GM12878 (cell line): ENCODE measurements at regions not wholly inside any gene's neighbourhood (a gene's known extent, or its start where the extent isn't known, plus 50 kb on each side); places are given as distances from the start of the nearest gene placed in this dataset.

Source experiments
- ATAC-seq: fragments of 200-7000 bp; cut with Tn5 transposase; 3 replicates; pipeline ENCODE4 v1.9.1; 2020; ENCODE audit warnings: mild to moderate bottlenecking, moderate library complexity
- BruUV-seq: library from RNA; stranded (reverse); fragments of 400-500 nt; replicated peaks from 2 replicates; lab custom pipeline; 2021; lab: Mats Ljungman, UMichigan
- CTCF ChIA-PET: fragments of 300-600 bp; sonication (Branson Sonifier 250); formaldehyde crosslinking; extraction: SDS; loops from one replicate; lab custom pipeline; 2021; ENCODE audit warnings: inconsistent platforms; lab: Yijun Ruan, JAX
- POLR2A ChIA-PET: fragments of 350-600 bp; formaldehyde crosslinking; extraction: SDS; loops from one replicate; lab custom pipeline; 2021; ENCODE audit warnings: inconsistent platforms; lab: Charles Lee
- RAD21 ChIA-PET: fragments of 300-600 bp; sonication (Branson Sonifier 250); formaldehyde crosslinking; loops from one replicate; lab custom pipeline; 2023; ENCODE audit warnings: antibody characterized with exemption; ENCODE audit not compliant: unreplicated experiment; lab: Charles Lee
- SMC1A ChIA-PET: fragments of 300-600 bp; sonication (Branson Sonifier 250); formaldehyde crosslinking; loops from one replicate; lab custom pipeline; 2023; ENCODE audit not compliant: unreplicated experiment, uncharacterized antibody; lab: Charles Lee
- DNase-seq: peaks from one replicate; pipeline ENCODE4 v3.0.0-alpha.2; 2011; ENCODE audit warnings: low read depth, low spot score
- FAIRE-seq: peaks from 3 replicates; lab custom pipeline; 2011; peaks lifted over from hg19 to GRCh38; lab: Jason Lieb, UNC
- H2AFZ ChIP-seq: 2 replicates; pipeline ENCODE4 v1.6.0; 2011; ENCODE audit warnings: low read depth, low read length, control low read depth; ENCODE audit not compliant: control insufficient read depth
- H3K27ac ChIP-seq: 2 replicates; pipeline ENCODE4 v1.5.1; 2011; ENCODE audit warnings: control low read depth; ENCODE audit not compliant: control insufficient read depth, insufficient read depth
- H3K27me3 ChIP-seq, 2 experiments: replicated peaks in 1 of 2; 2 replicates each; pipeline versions ENCODE4 v1.6.0 to v1.6.1; 2011; ENCODE audit warnings: low read length in 1 of 2; ENCODE audit not compliant: control insufficient read depth in 2 of 2, insufficient read depth in 2 of 2
- H3K36me3 ChIP-seq, 2 experiments: 2 replicates each; pipeline ENCODE4 v1.5.1; 2011; ENCODE audit warnings: low read length in 1 of 2; ENCODE audit not compliant: control insufficient read depth in 2 of 2, insufficient read depth in 2 of 2
- H3K4me1 ChIP-seq: 2 replicates; pipeline ENCODE4 v1.6.1; 2011; ENCODE audit warnings: mild to moderate bottlenecking, low read length, moderate library complexity, mixed read lengths; ENCODE audit not compliant: control insufficient read depth, insufficient read depth
- H3K4me2 ChIP-seq: 2 replicates; pipeline ENCODE4 v1.6.0; 2011; ENCODE audit warnings: control low read depth; ENCODE audit not compliant: control insufficient read depth, insufficient read depth
- H3K4me3 ChIP-seq: fragments of 200-600 bp; sonication (generic); 2 replicates; pipeline ENCODE4 v1.5.1; 2016
- H3K79me2 ChIP-seq: 2 replicates; pipeline ENCODE4 v1.6.0; 2011; ENCODE audit warnings: low read length; ENCODE audit not compliant: control insufficient read depth, insufficient read depth
- H3K9ac ChIP-seq: 2 replicates; pipeline ENCODE4 v1.8.0; 2011; ENCODE audit warnings: low read length, control low read depth, mixed read lengths; ENCODE audit not compliant: control insufficient read depth, insufficient read depth
- H3K9me3 ChIP-seq: replicated peaks from 3 replicates; pipeline ENCODE4 v1.5.1; 2011; ENCODE audit warnings: mild to moderate bottlenecking, low read length; ENCODE audit not compliant: control insufficient read depth, insufficient read depth
- H4K20me1 ChIP-seq: 2 replicates; pipeline ENCODE4 v1.6.0; 2011; ENCODE audit not compliant: control insufficient read depth, insufficient read depth
- FOXK2 ChIP-seq: fragments of 450-650 bp; IDR thresholded peaks from 2 replicates; pipeline ENCODE4 v1.6.1; 2017; ENCODE audit warnings: mild to moderate bottlenecking, moderate library complexity
- MEF2A ChIP-seq: IDR thresholded peaks from 2 replicates; pipeline ENCODE4 v1.6.1; 2011; ENCODE audit warnings: low read depth, mild to moderate bottlenecking, low read length, moderate library complexity; ENCODE audit not compliant: insufficient read depth
- MTA2 ChIP-seq: fragments of 450-650 bp; IDR thresholded peaks from 2 replicates; pipeline ENCODE4 v1.6.1; 2016; ENCODE audit warnings: low read depth, mild to moderate bottlenecking, moderate library complexity
- SIN3A ChIP-seq: IDR thresholded peaks from 2 replicates; pipeline ENCODE4 v1.6.1; 2012; ENCODE audit warnings: low read depth, low read length, improper control_type of control experiment
- SMARCA5 ChIP-seq: fragments of 450-650 bp; IDR thresholded peaks from 2 replicates; pipeline ENCODE4 v1.6.1; 2017; ENCODE audit warnings: mild to moderate bottlenecking
- STAT3 ChIP-seq: IDR thresholded peaks from 2 replicates; pipeline ENCODE4 v1.6.1; 2011; ENCODE audit warnings: low read depth, low read length, improper control_type of control experiment
- TARDBP ChIP-seq: IDR thresholded peaks from 2 replicates; pipeline ENCODE4 v1.6.1; 2016; ENCODE audit warnings: borderline replicate concordance
- USF1 ChIP-seq: IDR thresholded peaks from 2 replicates; pipeline ENCODE4 v1.6.1; 2011; ENCODE audit warnings: borderline replicate concordance, low read depth, mild to moderate bottlenecking, moderate library complexity, mixed read lengths, low read length; ENCODE audit not compliant: insufficient read depth; ENCODE audit errors: extremely low read length
- WRNIP1 ChIP-seq: IDR thresholded peaks from 2 replicates; pipeline ENCODE4 v1.6.1; 2011; ENCODE audit warnings: low read depth, low read length, improper control_type of control experiment, borderline replicate concordance
- ZBTB4 ChIP-seq: fragments of 450-650 bp; formaldehyde crosslinking; IDR thresholded peaks from 2 replicates; pipeline ENCODE4 v1.4.0; 2022; ENCODE audit warnings: mild to moderate bottlenecking, moderate library complexity
- in situ Hi-C: fragments of 300-500 bp; cut with MboI; formaldehyde crosslinking; loops from 9 replicates; pipeline ENCODE4 v1.14.3; 2018; ENCODE audit warnings: mixed read lengths
- intact Hi-C: fragments of 100-400 bp; cut with micrococcal nuclease; formaldehyde crosslinking; loops from one replicate; pipeline ENCODE4 v1.14.2; 2022; ENCODE audit not compliant: unreplicated experiment
- TF ChIP-seq, protein P1 (sequence below): IDR thresholded peaks from 2 replicates; pipeline ENCODE4 v1.6.1; 2012; ENCODE audit warnings: low read length, inconsistent platforms
- TF ChIP-seq, protein P2 (sequence below): IDR thresholded peaks from 2 replicates; pipeline ENCODE4 v1.6.1; 2011; ENCODE audit warnings: low read depth, low read length, improper control_type of control experiment, borderline replicate concordance

- ChIA-PET RAD21 (no interaction called here), SMC1A (no interaction called here), POLR2A (no interaction called here), CTCF (no interaction called here)
- BruUV-seq = no TSS peak
- Histone ChIP-seq H3K4me3 (no peak overlapping the region), H3K27me3 (no peaks in the 10 kb centered on the region), H3K4me2 (no peak overlapping the region), H3K9me3 (no peaks in the 10 kb centered on the region), H3K4me1 (no peaks in the 10 kb centered on the region), H4K20me1 (no peaks in the 10 kb centered on the region), H3K9ac (no peak overlapping the region), H3K79me2 (no peaks in the 10 kb centered on the region), H3K27ac (no peak overlapping the region), H2AFZ (no peak overlapping the region), H3K36me3 (no peaks in the 10 kb centered on the region)
- FAIRE-seq = no peak
- in situ Hi-C loops (no loop called here), intact Hi-C loops (no loop called here)
- no peak for TF ChIP-seq USF1
- no peak for TF ChIP-seq SMARCA5
- TF ChIP-seq FOXK2 = no peak
- TF ChIP-seq SIN3A = no peak
- TF ChIP-seq STAT3 = no peak
- TF ChIP-seq, protein P1, sequence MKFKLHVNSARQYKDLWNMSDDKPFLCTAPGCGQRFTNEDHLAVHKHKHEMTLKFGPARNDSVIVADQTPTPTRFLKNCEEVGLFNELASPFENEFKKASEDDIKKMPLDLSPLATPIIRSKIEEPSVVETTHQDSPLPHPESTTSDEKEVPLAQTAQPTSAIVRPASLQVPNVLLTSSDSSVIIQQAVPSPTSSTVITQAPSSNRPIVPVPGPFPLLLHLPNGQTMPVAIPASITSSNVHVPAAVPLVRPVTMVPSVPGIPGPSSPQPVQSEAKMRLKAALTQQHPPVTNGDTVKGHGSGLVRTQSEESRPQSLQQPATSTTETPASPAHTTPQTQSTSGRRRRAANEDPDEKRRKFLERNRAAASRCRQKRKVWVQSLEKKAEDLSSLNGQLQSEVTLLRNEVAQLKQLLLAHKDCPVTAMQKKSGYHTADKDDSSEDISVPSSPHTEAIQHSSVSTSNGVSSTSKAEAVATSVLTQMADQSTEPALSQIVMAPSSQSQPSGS = no peak
- TF ChIP-seq MTA2 = no peak
- TF ChIP-seq, protein P2, sequence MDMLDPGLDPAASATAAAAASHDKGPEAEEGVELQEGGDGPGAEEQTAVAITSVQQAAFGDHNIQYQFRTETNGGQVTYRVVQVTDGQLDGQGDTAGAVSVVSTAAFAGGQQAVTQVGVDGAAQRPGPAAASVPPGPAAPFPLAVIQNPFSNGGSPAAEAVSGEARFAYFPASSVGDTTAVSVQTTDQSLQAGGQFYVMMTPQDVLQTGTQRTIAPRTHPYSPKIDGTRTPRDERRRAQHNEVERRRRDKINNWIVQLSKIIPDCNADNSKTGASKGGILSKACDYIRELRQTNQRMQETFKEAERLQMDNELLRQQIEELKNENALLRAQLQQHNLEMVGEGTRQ = no peak
- TF ChIP-seq TARDBP = no peak
- no peak for TF ChIP-seq MEF2A
- no peak for TF ChIP-seq WRNIP1
- no peak for TF ChIP-seq ZBTB4 (CRISPR knock-in tag)
- DNase-seq = no peak
- no peak for ATAC-seq
These were observed 371.1 kb downstream of the RAB38 start for GRCh38 chr11:87804176-87804575.
